K562 (cell line): ENCODE measurements at regions not wholly inside any gene's neighbourhood (a gene's known extent, or its start where the extent isn't known, plus 50 kb on each side); places are given as distances from the start of the nearest gene placed in this dataset.

Experiments
- ATAC-seq: fragments of 200-7000 bp; cut with Tn5 transposase; 3 replicates; pipeline ENCODE4 v1.9.1; 2020; ENCODE audit warnings: moderate library complexity
- BruUV-seq: library from RNA; stranded (reverse); fragments of 400-500 nt; replicated peaks from 2 replicates; lab custom pipeline; 2021; lab: Mats Ljungman, UMichigan
- CTCF ChIA-PET: fragments of 300-600 bp; formaldehyde crosslinking; extraction: SDS; loops from one replicate; lab custom pipeline; 2021; ENCODE audit warnings: low intra/inter-chr PET ratio; lab: Yijun Ruan, JAX
- POLR2A ChIA-PET: fragments of 300-600, 350-650 bp; sonication (Branson Sonifier 250); formaldehyde crosslinking; extraction: SDS; loops from one replicate; lab custom pipeline; 2021; ENCODE audit warnings: antibody characterized with exemption, inconsistent platforms; lab: Yijun Ruan, JAX
- DNase-seq, 4 experiments: peaks; one replicate each; pipeline versions ENCODE4 v3.0.0 to v3.0.0-alpha.2; 2011 to 2018; ENCODE audit warnings: low spot score in 3 of 4, mixed read lengths in 3 of 4; ENCODE audit errors: extremely low read depth in 1 of 4
- FAIRE-seq: peaks from 2 replicates; lab custom pipeline; 2011; peaks lifted over from hg19 to GRCh38; lab: Jason Lieb, UNC
- H2AFZ ChIP-seq: 2 replicates; pipeline ENCODE4 v1.6.0; 2011; ENCODE audit warnings: low read depth, low read length, control low read depth, inconsistent platforms
- H3K27ac ChIP-seq: fragments of 200-600 bp; 3 replicates; pipeline ENCODE4 v1.8.0; 2011; ENCODE audit warnings: low read depth, mild to moderate bottlenecking, control low read depth, inconsistent platforms, low read length, moderate library complexity, mixed read lengths; ENCODE audit errors: extremely low read depth
- H3K27me3 ChIP-seq, 2 experiments: fragments of 300-600 bp in 1 of 2; 2 replicates in 1 of 2; 3 replicates in 1 of 2; pipeline versions ENCODE4 v1.6.0 to v1.8.0; 2011; ENCODE audit warnings: inconsistent platforms in 2 of 2, low read length in 2 of 2, mild to moderate bottlenecking in 1 of 2, mixed read lengths in 1 of 2, moderate library complexity in 1 of 2; ENCODE audit not compliant: control insufficient read depth in 2 of 2, insufficient read depth in 2 of 2
- H3K36me3 ChIP-seq: fragments of 300-600 bp; 3 replicates; pipeline ENCODE4 v1.8.0; 2011; ENCODE audit warnings: mild to moderate bottlenecking, low read length, inconsistent platforms; ENCODE audit not compliant: control insufficient read depth, insufficient read depth
- H3K4me1 ChIP-seq, 2 experiments: fragments of 200-600 bp in 1 of 2; replicated peaks in 1 of 2; 2 replicates in 1 of 2; 3 replicates in 1 of 2; pipeline versions ENCODE4 v1.5.1 to v1.8.0; 2011; ENCODE audit warnings: inconsistent platforms in 2 of 2, low read length in 2 of 2, mild to moderate bottlenecking in 1 of 2, mixed read lengths in 1 of 2, moderate library complexity in 1 of 2; ENCODE audit not compliant: control insufficient read depth in 2 of 2, insufficient read depth in 2 of 2
- H3K4me2 ChIP-seq: 2 replicates; pipeline ENCODE4 v1.6.1; 2011; ENCODE audit warnings: low read length, control low read depth, inconsistent platforms, mixed read lengths; ENCODE audit not compliant: insufficient read depth
- H3K4me3 ChIP-seq: fragments of 200-600 bp; sonication (generic), shearing (Covaris generic); 2 replicates; pipeline ENCODE4 v1.5.1; 2016; ENCODE audit warnings: control low read depth, inconsistent platforms
- H3K79me2 ChIP-seq: fragments of 200-600 bp; 3 replicates; pipeline ENCODE4 v1.8.0; 2011; ENCODE audit warnings: low read length, inconsistent platforms; ENCODE audit not compliant: control insufficient read depth, insufficient read depth
- H3K9ac ChIP-seq, 2 experiments: 2 replicates each; pipeline versions ENCODE4 v1.6.0 to v1.6.1; 2011; ENCODE audit warnings: low read depth in 2 of 2, low read length in 2 of 2, control low read depth in 1 of 2, inconsistent platforms in 1 of 2, mild to moderate bottlenecking in 1 of 2, mixed read lengths in 1 of 2; ENCODE audit not compliant: insufficient read depth in 1 of 2
- H3K9me1 ChIP-seq: one replicate; pipeline ENCODE4 v1.6.0; 2011; ENCODE audit warnings: inconsistent platforms, mild to moderate bottlenecking, low read length, moderate library complexity; ENCODE audit not compliant: control insufficient read depth, insufficient read depth
- H3K9me3 ChIP-seq: replicated peaks from 2 replicates; pipeline ENCODE4 v1.5.1; 2011; ENCODE audit warnings: low read depth, low read length, inconsistent platforms; ENCODE audit not compliant: control insufficient read depth, insufficient read depth
- H4K20me1 ChIP-seq: replicated peaks from 2 replicates; pipeline ENCODE4 v1.6.1; 2011; ENCODE audit warnings: low read length, inconsistent platforms, mixed read lengths; ENCODE audit not compliant: control insufficient read depth, insufficient read depth
- CCNT2 ChIP-seq: IDR thresholded peaks from 2 replicates; pipeline ENCODE4 v1.6.1; 2011; ENCODE audit warnings: borderline replicate concordance, low read depth, mild to moderate bottlenecking, moderate library complexity, mixed read lengths, low read length; ENCODE audit not compliant: insufficient read length; ENCODE audit errors: extremely low read depth
- EZH2 ChIP-seq: IDR thresholded peaks from 2 replicates; pipeline ENCODE4 v1.6.1; 2012; ENCODE audit warnings: low read depth, mild to moderate bottlenecking, inconsistent platforms, low read length, borderline replicate concordance
- HMG20B ChIP-seq: fragments of 250-450 bp; sonication (Bioruptor Pico); IDR thresholded peaks from 2 replicates; pipeline ENCODE4 v1.5.0; 2021; ENCODE audit warnings: mild to moderate bottlenecking
- MEIS2 ChIP-seq: fragments of 450-650 bp; IDR thresholded peaks from 2 replicates; pipeline ENCODE4 v1.6.1; 2014; ENCODE audit warnings: mild to moderate bottlenecking; ENCODE audit not compliant: partially characterized antibody
- NCOA1 ChIP-seq: fragments of 450-650 bp; IDR thresholded peaks from 2 replicates; pipeline ENCODE4 v1.6.1; 2016; ENCODE audit warnings: low read depth
- NFXL1 ChIP-seq: fragments of 450-650 bp; formaldehyde crosslinking; IDR thresholded peaks from 2 replicates; pipeline ENCODE4 v1.4.0; 2021; ENCODE audit warnings: mild to moderate bottlenecking
- PTBP1 ChIP-seq: fragments of 200-400 bp; formaldehyde crosslinking; IDR thresholded peaks from 2 replicates; pipeline ENCODE4 v1.6.1; 2017; ENCODE audit warnings: low read depth, low read length
- SMAD1 ChIP-seq: fragments of 150-350 bp; IDR thresholded peaks from 2 replicates; pipeline ENCODE4 v1.6.1; 2014; ENCODE audit warnings: low read length, low read depth; ENCODE audit not compliant: partially characterized antibody
- SNIP1 ChIP-seq: fragments of 450-650 bp; IDR thresholded peaks from 2 replicates; pipeline ENCODE4 v1.7.1; 2017; ENCODE audit warnings: low read depth, mild to moderate bottlenecking
- ZKSCAN1 ChIP-seq: fragments of 150-350 bp; IDR thresholded peaks from 2 replicates; pipeline ENCODE4 v1.6.1; 2016; ENCODE audit warnings: low read depth, low read length
- ZNF24 ChIP-seq: fragments of 450-650 bp; IDR thresholded peaks from 2 replicates; pipeline ENCODE4 v1.6.1; 2016
- WGBS: fragments of 100-300 bp; shearing (Covaris generic); methylation state at CpG from one replicate; pipeline ENCODE4 v1.1.6; 2016; ENCODE audit warnings: low coverage, mixed read lengths; ENCODE audit not compliant: insufficient coverage; ENCODE audit errors: missing lambda C conversion rate; 5-methylcytosine and 5-hydroxymethylcytosine counted together
- in situ Hi-C: fragments of 300-500 bp; cut with MboI; formaldehyde crosslinking; loops from 4 replicates; pipeline ENCODE4 v1.15.0; 2018; ENCODE audit warnings: inconsistent platforms, mixed read lengths
- intact Hi-C: fragments of 100-400 bp; cut with micrococcal nuclease; formaldehyde crosslinking; loops from 2 replicates; pipeline ENCODE4 v1.14.2; 2022
- TF ChIP-seq, protein P1 (sequence below): fragments of 450-650 bp; IDR thresholded peaks from 2 replicates; pipeline ENCODE4 v1.6.1; 2017; ENCODE audit warnings: mild to moderate bottlenecking, moderate library complexity
- TF ChIP-seq, protein P2 (sequence below), 2 experiments: fragments of 450-650 bp; IDR thresholded peaks; 2 replicates each; pipeline ENCODE4 v1.6.1; 2016; ENCODE audit warnings: mild to moderate bottlenecking in 2 of 2, borderline replicate concordance in 1 of 2, low read depth in 1 of 2, moderate library complexity in 1 of 2
- TF ChIP-seq, protein P3 (sequence below): fragments of 450-650 bp; formaldehyde crosslinking; IDR thresholded peaks from 2 replicates; pipeline ENCODE4 v1.4.0; 2020; ENCODE audit warnings: mild to moderate bottlenecking, moderate library complexity

DNA sequence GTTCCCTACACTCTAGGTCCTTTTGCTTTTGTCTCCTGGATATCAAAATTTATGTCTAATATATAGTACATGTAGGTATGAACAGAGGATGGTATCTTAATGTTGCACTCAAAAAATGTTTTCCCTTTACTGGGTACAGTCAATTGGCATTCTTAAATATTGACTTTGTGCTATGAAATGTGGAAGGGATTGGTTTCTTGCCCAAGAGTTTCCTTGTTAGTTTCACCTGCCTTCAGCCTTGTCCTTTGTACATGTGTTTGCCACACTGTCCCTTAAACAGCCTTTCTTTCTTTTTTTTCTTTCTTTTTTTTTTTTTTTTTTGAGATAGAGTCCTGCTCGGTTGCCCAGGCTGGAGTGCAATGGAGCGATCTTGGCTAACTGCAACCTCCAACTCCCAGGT is 287.1 kb downstream of the SQOR start:
- Histone ChIP-seq H3K27me3 (no peaks in the 10 kb centered on the region), H2AFZ (no peak overlapping the region), H4K20me1 (no peaks in the 10 kb centered on the region), H3K27ac (no peak overlapping the region), H3K4me2 (no peak overlapping the region), H3K36me3 (no peaks in the 10 kb centered on the region), H3K79me2 (no peaks in the 10 kb centered on the region), H3K4me3 (no peak overlapping the region), H3K4me1 (no peaks in the 10 kb centered on the region), H3K9me3 (no peaks in the 10 kb centered on the region), H3K9me1 (no peaks in the 10 kb centered on the region), H3K9ac (no peak overlapping the region)
- no peak for TF ChIP-seq SNIP1
- TF ChIP-seq ZKSCAN1: no peak
- TF ChIP-seq PTBP1: no peak
- TF ChIP-seq MEIS2: no peak
- TF ChIP-seq, protein P1, sequence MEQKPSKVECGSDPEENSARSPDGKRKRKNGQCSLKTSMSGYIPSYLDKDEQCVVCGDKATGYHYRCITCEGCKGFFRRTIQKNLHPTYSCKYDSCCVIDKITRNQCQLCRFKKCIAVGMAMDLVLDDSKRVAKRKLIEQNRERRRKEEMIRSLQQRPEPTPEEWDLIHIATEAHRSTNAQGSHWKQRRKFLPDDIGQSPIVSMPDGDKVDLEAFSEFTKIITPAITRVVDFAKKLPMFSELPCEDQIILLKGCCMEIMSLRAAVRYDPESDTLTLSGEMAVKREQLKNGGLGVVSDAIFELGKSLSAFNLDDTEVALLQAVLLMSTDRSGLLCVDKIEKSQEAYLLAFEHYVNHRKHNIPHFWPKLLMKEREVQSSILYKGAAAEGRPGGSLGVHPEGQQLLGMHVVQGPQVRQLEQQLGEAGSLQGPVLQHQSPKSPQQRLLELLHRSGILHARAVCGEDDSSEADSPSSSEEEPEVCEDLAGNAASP: no peak
- TF ChIP-seq, protein P2, sequence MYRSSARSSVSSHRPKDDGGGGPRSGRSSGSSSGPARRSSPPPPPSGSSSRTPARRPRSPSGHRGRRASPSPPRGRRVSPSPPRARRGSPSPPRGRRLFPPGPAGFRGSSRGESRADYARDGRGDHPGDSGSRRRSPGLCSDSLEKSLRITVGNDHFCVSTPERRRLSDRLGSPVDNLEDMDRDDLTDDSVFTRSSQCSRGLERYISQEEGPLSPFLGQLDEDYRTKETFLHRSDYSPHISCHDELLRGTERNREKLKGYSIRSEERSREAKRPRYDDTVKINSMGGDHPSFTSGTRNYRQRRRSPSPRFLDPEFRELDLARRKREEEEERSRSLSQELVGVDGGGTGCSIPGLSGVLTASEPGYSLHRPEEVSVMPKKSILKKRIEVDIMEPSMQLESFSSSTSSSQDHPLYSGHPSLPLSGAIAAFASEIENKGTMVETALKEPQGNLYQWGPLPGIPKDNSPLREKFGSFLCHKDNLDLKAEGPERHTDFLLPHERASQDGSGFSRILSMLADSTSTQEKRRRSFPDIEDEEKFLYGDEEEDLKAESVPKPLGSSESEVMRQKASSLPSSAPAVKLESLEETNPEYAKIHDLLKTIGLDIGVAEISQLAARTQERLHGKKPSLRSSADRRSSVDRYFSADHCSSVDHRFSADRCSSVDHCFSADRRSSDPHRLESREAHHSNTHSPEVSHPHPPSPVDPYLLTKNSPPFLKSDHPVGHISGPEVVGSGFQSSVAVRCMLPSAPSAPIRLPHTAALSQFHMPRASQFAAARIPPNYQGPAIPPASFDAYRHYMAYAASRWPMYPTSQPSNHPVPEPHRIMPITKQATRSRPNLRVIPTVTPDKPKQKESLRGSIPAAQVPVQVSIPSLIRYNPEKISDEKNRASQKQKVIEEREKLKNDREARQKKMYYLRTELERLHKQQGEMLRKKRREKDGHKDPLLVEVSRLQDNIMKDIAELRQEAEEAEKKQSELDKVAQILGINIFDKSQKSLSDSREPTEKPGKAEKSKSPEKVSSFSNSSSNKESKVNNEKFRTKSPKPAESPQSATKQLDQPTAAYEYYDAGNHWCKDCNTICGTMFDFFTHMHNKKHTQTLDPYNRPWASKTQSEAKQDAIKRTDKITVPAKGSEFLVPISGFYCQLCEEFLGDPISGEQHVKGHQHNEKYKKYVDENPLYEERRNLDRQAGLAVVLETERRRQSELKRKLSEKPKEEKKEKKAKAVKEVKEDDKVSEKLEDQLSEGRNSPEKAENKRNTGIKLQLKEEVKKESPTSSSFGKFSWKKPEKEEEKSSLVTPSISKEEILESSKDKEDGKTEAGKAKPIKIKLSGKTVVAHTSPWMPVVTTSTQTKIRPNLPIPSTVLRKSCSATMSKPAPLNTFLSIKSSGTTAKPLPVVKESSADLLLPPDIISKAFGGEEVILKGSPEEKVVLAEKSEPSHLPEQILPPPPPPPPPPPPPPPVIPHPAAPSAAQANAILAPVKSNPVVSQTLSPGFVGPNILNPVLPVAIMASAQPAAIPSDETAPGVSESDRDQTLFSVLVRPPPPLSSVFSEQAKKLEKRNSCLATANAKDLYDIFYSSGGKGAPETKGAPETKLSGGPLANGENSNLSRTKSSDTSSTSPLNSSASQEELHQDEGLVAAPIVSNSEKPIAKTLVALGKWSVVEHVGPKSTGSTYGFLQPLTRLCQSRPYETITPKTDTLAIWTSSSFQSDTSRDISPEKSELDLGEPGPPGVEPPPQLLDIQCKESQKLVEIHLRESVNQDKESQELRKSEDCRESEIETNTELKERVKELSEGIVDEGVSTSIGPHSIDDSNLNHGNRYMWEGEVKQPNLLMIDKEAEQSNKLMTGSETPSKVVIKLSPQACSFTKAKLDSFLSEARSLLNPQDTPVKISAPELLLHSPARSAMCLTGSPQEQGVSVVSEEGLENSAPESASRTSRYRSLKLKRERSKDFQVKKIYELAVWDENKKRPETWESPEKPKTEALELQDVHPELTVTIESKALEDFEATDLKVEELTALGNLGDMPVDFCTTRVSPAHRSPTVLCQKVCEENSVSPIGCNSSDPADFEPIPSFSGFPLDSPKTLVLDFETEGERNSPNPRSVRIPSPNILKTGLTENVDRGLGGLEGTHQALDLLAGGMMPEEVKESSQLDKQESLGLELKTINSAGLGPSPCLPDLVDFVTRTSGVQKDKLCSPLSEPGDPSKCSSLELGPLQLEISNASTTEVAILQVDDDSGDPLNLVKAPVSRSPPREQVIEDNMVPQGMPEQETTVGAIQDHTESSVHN (IDR thresholded peaks at IDR 0.05; ENCODE audit: borderline replicate concordance in 1 of 2, low read depth in 1 of 2): no peak
- TF ChIP-seq CCNT2: no peak
- no peak for TF ChIP-seq EZH2
- TF ChIP-seq NCOA1: no peak
- TF ChIP-seq, protein P3, sequence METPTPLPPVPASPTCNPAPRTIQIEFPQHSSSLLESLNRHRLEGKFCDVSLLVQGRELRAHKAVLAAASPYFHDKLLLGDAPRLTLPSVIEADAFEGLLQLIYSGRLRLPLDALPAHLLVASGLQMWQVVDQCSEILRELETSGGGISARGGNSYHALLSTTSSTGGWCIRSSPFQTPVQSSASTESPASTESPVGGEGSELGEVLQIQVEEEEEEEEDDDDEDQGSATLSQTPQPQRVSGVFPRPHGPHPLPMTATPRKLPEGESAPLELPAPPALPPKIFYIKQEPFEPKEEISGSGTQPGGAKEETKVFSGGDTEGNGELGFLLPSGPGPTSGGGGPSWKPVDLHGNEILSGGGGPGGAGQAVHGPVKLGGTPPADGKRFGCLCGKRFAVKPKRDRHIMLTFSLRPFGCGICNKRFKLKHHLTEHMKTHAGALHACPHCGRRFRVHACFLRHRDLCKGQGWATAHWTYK: no peak
- TF ChIP-seq NFXL1 (CRISPR knock-in tag): no peak
- TF ChIP-seq HMG20B (CRISPR knock-in tag): no peak
- TF ChIP-seq SMAD1: no peak
- no peak for TF ChIP-seq ZNF24
- no peak for ATAC-seq
- BruUV-seq: no TSS peak
- intact Hi-C loops (no loop called here), in situ Hi-C loops (no loop called here)
- no peak for FAIRE-seq
- ChIA-PET POLR2A (no interaction called here), CTCF (no interaction called here)
- DNase-seq: no peak
- WGBS: no CpG with 5 or more reads among the region's 2 CpGs
